ENCODE measurements at regions not wholly inside any gene's neighbourhood (a gene's known extent, or its start where the extent isn't known, plus 50 kb on each side); places are given as distances from the start of the nearest gene placed in this dataset.

GRCh38 chr17:63124958-63125357 lies 158.9 kb downstream of the TANC2 start:
- H3K27ac ChIP-seq (ENCODE audit: low read length) = no peak overlapping the region
- no peak overlapping the region for H3K4me3 ChIP-seq (ENCODE audit: low read length)
- no CpG with 5 or more reads among the region's 3 CpGs for WGBS (ENCODE audit: insufficient coverage, insufficient read length)
- no peak for DNase-seq (ENCODE audit: low read depth, low spot score)
- no peaks in the 10 kb centered on the region for H3K9me3 ChIP-seq (ENCODE audit: control insufficient read depth, insufficient read depth, low read length)
- no peaks in the 10 kb centered on the region for H3K27me3 ChIP-seq (ENCODE audit: control insufficient read depth, insufficient read depth, low read length)
- H3K4me1 ChIP-seq (ENCODE audit: control insufficient read depth, insufficient read depth, low read length) = no peaks in the 10 kb centered on the region
- H3K36me3 ChIP-seq (ENCODE audit: control insufficient read depth, insufficient read depth, low read length) = no peaks in the 10 kb centered on the region

GRCh38 chr17:63125987-63126386 lies 160.0 kb downstream of the TANC2 start:
- H3K9me3 ChIP-seq (ENCODE audit: control insufficient read depth, insufficient read depth, low read length) = no peaks in the 10 kb centered on the region
- no CpG with 5 or more reads among the region's 3 CpGs for WGBS (ENCODE audit: insufficient coverage, insufficient read length)
- no peaks in the 10 kb centered on the region for H3K36me3 ChIP-seq (ENCODE audit: control insufficient read depth, insufficient read depth, low read length)
- DNase-seq (ENCODE audit: low read depth, low spot score) = no peak
- H3K27ac ChIP-seq (ENCODE audit: low read length) = no peak overlapping the region
- no peak overlapping the region for H3K4me3 ChIP-seq (ENCODE audit: low read length)
- no peaks in the 10 kb centered on the region for H3K4me1 ChIP-seq (ENCODE audit: control insufficient read depth, insufficient read depth, low read length)
- no peaks in the 10 kb centered on the region for H3K27me3 ChIP-seq (ENCODE audit: control insufficient read depth, insufficient read depth, low read length)

- Histone ChIP-seq H3K36me3 (ENCODE audit: control insufficient read depth, insufficient read depth, low read length) (no peaks in the 10 kb centered on the region), H3K4me3 (ENCODE audit: low read length) (no peak overlapping the region), H3K27ac (ENCODE audit: low read length) (no peak overlapping the region), H3K9me3 (ENCODE audit: control insufficient read depth, insufficient read depth, low read length) (no peaks in the 10 kb centered on the region), H3K4me1 (ENCODE audit: control insufficient read depth, insufficient read depth, low read length) (no peaks in the 10 kb centered on the region), H3K27me3 (ENCODE audit: control insufficient read depth, insufficient read depth, low read length) (no peaks in the 10 kb centered on the region)
- DNase-seq (ENCODE audit: low read depth, low spot score) = no peak
- WGBS (ENCODE audit: insufficient coverage, insufficient read length) = no CpG with 5 or more reads among the region's 3 CpGs
Observed at GRCh38 chr17:63126607-63127006, 160.6 kb downstream of the TANC2 start.

- WGBS (ENCODE audit: insufficient coverage, insufficient read length) = no CpG with 5 or more reads among the region's 1 CpG
Observed at GRCh38 chr17:63132459-63132911, 166.4 kb downstream of the TANC2 start.

GRCh38 chr17:63133491-63133890 lies 167.5 kb downstream of the TANC2 start:
- H3K27me3 ChIP-seq (ENCODE audit: control insufficient read depth, insufficient read depth, low read length) = no peaks in the 10 kb centered on the region
- no peaks in the 10 kb centered on the region for H3K9me3 ChIP-seq (ENCODE audit: control insufficient read depth, insufficient read depth, low read length)
- DNase-seq (ENCODE audit: low read depth, low spot score) = no peak
- H3K4me1 ChIP-seq (ENCODE audit: control insufficient read depth, insufficient read depth, low read length) = peaks cover 3% of the 10 kb centered on the region; the same call in 1 of the 2 replicates
- H3K36me3 ChIP-seq (ENCODE audit: control insufficient read depth, insufficient read depth, low read length) = no peaks in the 10 kb centered on the region
- H3K27ac ChIP-seq (ENCODE audit: low read length) = no peak overlapping the region
- no peak overlapping the region for H3K4me3 ChIP-seq (ENCODE audit: low read length)

More at GRCh38 chr17:63132459-63132911, 166.4 kb downstream of the TANC2 start:
- Histone ChIP-seq H3K4me3 (ENCODE audit: low read length) (no peak overlapping the region), H3K36me3 (ENCODE audit: control insufficient read depth, insufficient read depth, low read length) (no peaks in the 10 kb centered on the region), H3K27me3 (ENCODE audit: control insufficient read depth, insufficient read depth, low read length) (no peaks in the 10 kb centered on the region), H3K9me3 (ENCODE audit: control insufficient read depth, insufficient read depth, low read length) (no peaks in the 10 kb centered on the region), H3K4me1 (ENCODE audit: control insufficient read depth, insufficient read depth, low read length) (peaks cover 1% of the 10 kb centered on the region; the same call in 1 of the 2 replicates), H3K27ac (ENCODE audit: low read length) (no peak overlapping the region)
- DNase-seq (ENCODE audit: low read depth, low spot score) = no peak

- Histone ChIP-seq H3K4me1 (ENCODE audit: control insufficient read depth, insufficient read depth, low read length) (peaks cover 3% of the 10 kb centered on the region; the same call in 1 of the 2 replicates), H3K36me3 (ENCODE audit: control insufficient read depth, insufficient read depth, low read length) (no peaks in the 10 kb centered on the region), H3K4me3 (ENCODE audit: low read length) (no peak overlapping the region), H3K27ac (ENCODE audit: low read length) (no peak overlapping the region), H3K9me3 (ENCODE audit: control insufficient read depth, insufficient read depth, low read length) (no peaks in the 10 kb centered on the region), H3K27me3 (ENCODE audit: control insufficient read depth, insufficient read depth, low read length) (no peaks in the 10 kb centered on the region)
- DNase-seq (ENCODE audit: low read depth, low spot score) = no peak
- WGBS (ENCODE audit: insufficient coverage, insufficient read length) = no CpG with 5 or more reads among the region's 5 CpGs
Observed at GRCh38 chr17:63134867-63135266, 168.8 kb downstream of the TANC2 start.

GRCh38 chr17:63136369-63137012 lies 170.5 kb downstream of the TANC2 start:
- Histone ChIP-seq H3K4me3 (ENCODE audit: low read length) (no peak overlapping the region), H3K4me1 (ENCODE audit: control insufficient read depth, insufficient read depth, low read length) (peaks cover 3% of the 10 kb centered on the region; the same call in 1 of the 2 replicates), H3K36me3 (ENCODE audit: control insufficient read depth, insufficient read depth, low read length) (no peaks in the 10 kb centered on the region), H3K27ac (ENCODE audit: low read length) (no peak overlapping the region), H3K9me3 (ENCODE audit: control insufficient read depth, insufficient read depth, low read length) (no peaks in the 10 kb centered on the region), H3K27me3 (ENCODE audit: control insufficient read depth, insufficient read depth, low read length) (no peaks in the 10 kb centered on the region)
- no CpG with 5 or more reads among the region's 4 CpGs for WGBS (ENCODE audit: insufficient coverage, insufficient read length)
- DNase-seq (ENCODE audit: low read depth, low spot score) = no peak

- Histone ChIP-seq H3K4me3 (ENCODE audit: low read length) (no peak overlapping the region), H3K9me3 (ENCODE audit: control insufficient read depth, insufficient read depth, low read length) (no peaks in the 10 kb centered on the region), H3K4me1 (ENCODE audit: control insufficient read depth, insufficient read depth, low read length) (peaks cover 3% of the 10 kb centered on the region; the same call in 1 of the 2 replicates), H3K27ac (ENCODE audit: low read length) (no peak overlapping the region), H3K36me3 (ENCODE audit: control insufficient read depth, insufficient read depth, low read length) (no peaks in the 10 kb centered on the region), H3K27me3 (ENCODE audit: control insufficient read depth, insufficient read depth, low read length) (no peaks in the 10 kb centered on the region)
- no peak for DNase-seq (ENCODE audit: low read depth, low spot score)
Observed at GRCh38 chr17:63137163-63137562, 171.1 kb downstream of the TANC2 start.

GRCh38 chr17:63138713-63139112 lies 172.7 kb downstream of the TANC2 start:
- no peaks in the 10 kb centered on the region for H3K9me3 ChIP-seq (ENCODE audit: control insufficient read depth, insufficient read depth, low read length)
- no peak overlapping the region for H3K27ac ChIP-seq (ENCODE audit: low read length)
- no CpG with 5 or more reads among the region's 3 CpGs for WGBS (ENCODE audit: insufficient coverage, insufficient read length)
- DNase-seq (ENCODE audit: low read depth, low spot score) = no peak
- H3K4me1 ChIP-seq (ENCODE audit: control insufficient read depth, insufficient read depth, low read length) = peaks cover 3% of the 10 kb centered on the region; the same call in 1 of the 2 replicates
- no peaks in the 10 kb centered on the region for H3K27me3 ChIP-seq (ENCODE audit: control insufficient read depth, insufficient read depth, low read length)
- no peaks in the 10 kb centered on the region for H3K36me3 ChIP-seq (ENCODE audit: control insufficient read depth, insufficient read depth, low read length)
- no peak overlapping the region for H3K4me3 ChIP-seq (ENCODE audit: low read length)

- H3K4me1 ChIP-seq (ENCODE audit: control insufficient read depth, insufficient read depth, low read length) = peaks cover 3% of the 10 kb centered on the region; the same call in 1 of the 2 replicates
- H3K36me3 ChIP-seq (ENCODE audit: control insufficient read depth, insufficient read depth, low read length) = no peaks in the 10 kb centered on the region
- DNase-seq (ENCODE audit: low read depth, low spot score) = no peak
- H3K9me3 ChIP-seq (ENCODE audit: control insufficient read depth, insufficient read depth, low read length) = no peaks in the 10 kb centered on the region
- H3K4me3 ChIP-seq (ENCODE audit: low read length) = no peak overlapping the region
- no peaks in the 10 kb centered on the region for H3K27me3 ChIP-seq (ENCODE audit: control insufficient read depth, insufficient read depth, low read length)
- WGBS (ENCODE audit: insufficient coverage, insufficient read length) = 50% methylated on average over 1 of the region's 3 CpGs
- H3K27ac ChIP-seq (ENCODE audit: low read length) = no peak overlapping the region
Observed at GRCh38 chr17:63139356-63139755, 173.3 kb downstream of the TANC2 start.

- no peak for DNase-seq (ENCODE audit: low read depth, low spot score)
- WGBS (ENCODE audit: insufficient coverage, insufficient read length) = no CpG with 5 or more reads among the region's 1 CpG
- Histone ChIP-seq H3K4me1 (ENCODE audit: control insufficient read depth, insufficient read depth, low read length) (peaks cover 3% of the 10 kb centered on the region; the same call in 1 of the 2 replicates), H3K9me3 (ENCODE audit: control insufficient read depth, insufficient read depth, low read length) (no peaks in the 10 kb centered on the region), H3K4me3 (ENCODE audit: low read length) (no peak overlapping the region), H3K36me3 (ENCODE audit: control insufficient read depth, insufficient read depth, low read length) (no peaks in the 10 kb centered on the region), H3K27me3 (ENCODE audit: control insufficient read depth, insufficient read depth, low read length) (no peaks in the 10 kb centered on the region), H3K27ac (ENCODE audit: low read length) (no peak overlapping the region)
Observed at GRCh38 chr17:63140255-63140654, 174.2 kb downstream of the TANC2 start.
